Osteocyte (in vitro differentiated cells): ENCODE measurements at regions not wholly inside any gene's neighbourhood (a gene's known extent, or its start where the extent isn't known, plus 50 kb on each side); places are given as distances from the start of the nearest gene placed in this dataset.

Experiments
- DNase-seq: peaks from one replicate; pipeline ENCODE4 v3.0.0; 2021; ENCODE audit warnings: mixed read lengths; ENCODE audit not compliant: unreplicated experiment; ENCODE audit errors: extremely low spot score
- H3K27ac Mint-ChIP-seq: one replicate; pipeline ENCODE4 v1.8.0; 2021; ENCODE audit warnings: mild to moderate bottlenecking, mixed read lengths; ENCODE audit not compliant: unreplicated experiment
- H3K27me3 Mint-ChIP-seq: one replicate; pipeline ENCODE4 v1.8.0; 2021; ENCODE audit warnings: mixed read lengths; ENCODE audit not compliant: unreplicated experiment
- H3K36me3 Mint-ChIP-seq: one replicate; pipeline ENCODE4 v1.8.0; 2021; ENCODE audit warnings: mixed read lengths; ENCODE audit not compliant: unreplicated experiment
- H3K4me1 Mint-ChIP-seq: one replicate; pipeline ENCODE4 v1.8.0; 2021; ENCODE audit warnings: mixed read lengths; ENCODE audit not compliant: unreplicated experiment
- H3K4me3 Mint-ChIP-seq: one replicate; pipeline ENCODE4 v1.8.0; 2021; ENCODE audit warnings: mild to moderate bottlenecking, moderate library complexity, mixed read lengths; ENCODE audit not compliant: unreplicated experiment
- H3K9me3 Mint-ChIP-seq: one replicate; pipeline ENCODE4 v1.8.0; 2021; ENCODE audit warnings: mixed read lengths; ENCODE audit not compliant: unreplicated experiment
- CTCF ChIP-seq: fragments of 200-600 bp; sonication (generic); IDR thresholded peaks from 2 replicates; pipeline ENCODE4 v1.5.0; 2021; ENCODE audit warnings: antibody characterized with exemption, mild to moderate bottlenecking, moderate library complexity

- no peak for DNase-seq
- no peaks in the 10 kb centered on the region for H3K4me1 Mint-ChIP-seq
- no peak overlapping the region for H3K4me3 Mint-ChIP-seq
- no peak overlapping the region for H3K27ac Mint-ChIP-seq
- H3K9me3 Mint-ChIP-seq, result no peaks in the 10 kb centered on the region
- H3K27me3 Mint-ChIP-seq, result no peaks in the 10 kb centered on the region
- no peaks in the 10 kb centered on the region for H3K36me3 Mint-ChIP-seq
- TF ChIP-seq CTCF, result no peak
These were observed 320.7 kb downstream of the PTPRU start for GRCh38 chr1:29557066-29557465.

- no peak overlapping the region for H3K27ac Mint-ChIP-seq
- no peaks in the 10 kb centered on the region for H3K27me3 Mint-ChIP-seq
- H3K36me3 Mint-ChIP-seq, result no peaks in the 10 kb centered on the region
- no peak for TF ChIP-seq CTCF
- no peaks in the 10 kb centered on the region for H3K9me3 Mint-ChIP-seq
- no peaks in the 10 kb centered on the region for H3K4me1 Mint-ChIP-seq
- no peak for DNase-seq
- H3K4me3 Mint-ChIP-seq, result no peak overlapping the region
These were observed 320.3 kb downstream of the PTPRU start for GRCh38 chr1:29556657-29557056.

GRCh38 chr1:29555043-29555620, 318.8 kb downstream of the PTPRU start:
- no peak for TF ChIP-seq CTCF
- H3K27me3 Mint-ChIP-seq, result no peaks in the 10 kb centered on the region
- H3K4me1 Mint-ChIP-seq, result no peaks in the 10 kb centered on the region
- H3K27ac Mint-ChIP-seq, result no peak overlapping the region
- DNase-seq, result no peak
- no peaks in the 10 kb centered on the region for H3K9me3 Mint-ChIP-seq
- no peak overlapping the region for H3K4me3 Mint-ChIP-seq
- H3K36me3 Mint-ChIP-seq, result no peaks in the 10 kb centered on the region

GRCh38 chr1:29554208-29554778, 318.0 kb downstream of the PTPRU start:
- Mint-ChIP-seq H3K27ac (no peak overlapping the region), H3K36me3 (no peaks in the 10 kb centered on the region), H3K27me3 (no peaks in the 10 kb centered on the region), H3K4me3 (no peak overlapping the region), H3K4me1 (no peaks in the 10 kb centered on the region), H3K9me3 (no peaks in the 10 kb centered on the region)
- no peak for TF ChIP-seq CTCF
- DNase-seq, result no peak

- DNase-seq, result no peak
These were observed 315.0 kb downstream of the PTPRU start for GRCh38 chr1:29551123-29551936.

More at GRCh38 chr1:29551123-29551936, 315.0 kb downstream of the PTPRU start:
- no peak overlapping the region for H3K4me3 Mint-ChIP-seq
- H3K27me3 Mint-ChIP-seq, result no peaks in the 10 kb centered on the region
- no peaks in the 10 kb centered on the region for H3K4me1 Mint-ChIP-seq
- TF ChIP-seq CTCF, result no peak
- no peaks in the 10 kb centered on the region for H3K9me3 Mint-ChIP-seq
- no peaks in the 10 kb centered on the region for H3K36me3 Mint-ChIP-seq
- H3K27ac Mint-ChIP-seq, result no peak overlapping the region
